Endothelial cell of umbilical vein (primary cell): ENCODE measurements at regions not wholly inside any gene's neighbourhood (a gene's known extent, or its start where the extent isn't known, plus 50 kb on each side); places are given as distances from the start of the nearest gene placed in this dataset.

ENCODE experiments used
- BruUV-seq: library from RNA; stranded (reverse); fragments of 400-500 nt; replicated peaks from 2 replicates; lab custom pipeline; 2021; lab: Mats Ljungman, UMichigan
- CTCF ChIA-PET: fragments of 300-600, 350-600 bp; sonication (Branson Sonifier 250); formaldehyde crosslinking; loops from one replicate; lab custom pipeline; 2021; ENCODE audit warnings: antibody characterized with exemption, inconsistent platforms; lab: Charles Lee
- POLR2A ChIA-PET: fragments of 300-600, 350-600 bp; sonication (Branson Sonifier 250); formaldehyde crosslinking; loops from one replicate; lab custom pipeline; 2021; ENCODE audit warnings: antibody characterized with exemption, inconsistent platforms; lab: Charles Lee
- DNase-seq: peaks from one replicate; pipeline ENCODE4 v3.0.0-alpha.2; 2011; ENCODE audit warnings: low read depth, low spot score
- FAIRE-seq: peaks from 2 replicates; lab custom pipeline; 2011; peaks lifted over from hg19 to GRCh38; lab: Jason Lieb, UNC
- H2AFZ ChIP-seq: 2 replicates; pipeline ENCODE4 v1.6.0; 2012; ENCODE audit warnings: low read depth, low read length, control low read depth, inconsistent platforms
- H3K27ac ChIP-seq: 2 replicates; pipeline ENCODE4 v1.5.1; 2011; ENCODE audit warnings: low read depth, mild to moderate bottlenecking, control low read depth, low read length, moderate library complexity; ENCODE audit not compliant: insufficient read depth
- H3K27me3 ChIP-seq, 2 experiments: 2 replicates each; pipeline versions ENCODE4 v1.6.0 to v1.6.1; 2011; ENCODE audit warnings: low read length in 2 of 2, mixed read lengths in 1 of 2; ENCODE audit not compliant: control insufficient read depth in 2 of 2, insufficient read depth in 2 of 2
- H3K36me3 ChIP-seq, 2 experiments: 2 replicates in 1 of 2; 3 replicates in 1 of 2; pipeline ENCODE4 v1.5.1; 2011; ENCODE audit warnings: low read length in 2 of 2, mild to moderate bottlenecking in 1 of 2, moderate library complexity in 1 of 2; ENCODE audit not compliant: control insufficient read depth in 2 of 2, insufficient read depth in 2 of 2; ENCODE audit errors: extremely low read depth in 1 of 2
- H3K4me1 ChIP-seq: 3 replicates; pipeline ENCODE4 v1.5.1; 2011; ENCODE audit warnings: mild to moderate bottlenecking, low read length; ENCODE audit not compliant: control insufficient read depth, insufficient read depth; ENCODE audit errors: extremely low read depth
- H3K4me2 ChIP-seq: 2 replicates; pipeline ENCODE4 v1.6.1; 2011; ENCODE audit warnings: low read length, control low read depth, mixed read lengths; ENCODE audit not compliant: insufficient read depth
- H3K4me3 ChIP-seq, 3 experiments: fragments of 200-600 bp in 1 of 3; sonication (generic), shearing (Covaris generic) in 1 of 3; replicated peaks in 1 of 3; 2 replicates each; pipeline ENCODE4 v1.5.1; 2011 to 2016; ENCODE audit warnings: control low read depth in 3 of 3, low read length in 3 of 3, mild to moderate bottlenecking in 2 of 3, inconsistent platforms in 1 of 3, low read depth in 1 of 3, moderate library complexity in 1 of 3; ENCODE audit not compliant: insufficient read depth in 1 of 3
- H3K79me2 ChIP-seq: 2 replicates; pipeline ENCODE4 v1.6.0; 2012; ENCODE audit warnings: low read length, inconsistent platforms; ENCODE audit not compliant: control insufficient read depth, insufficient read depth
- H3K9ac ChIP-seq: replicated peaks from 2 replicates; pipeline ENCODE3; 2011; ENCODE audit warnings: low read length, control low read depth; ENCODE audit not compliant: insufficient read depth; ENCODE audit errors: extremely low read depth
- H3K9me1 ChIP-seq: replicated peaks from 3 replicates; pipeline ENCODE4 v1.6.0; 2011; ENCODE audit warnings: mild to moderate bottlenecking, low read length; ENCODE audit not compliant: control insufficient read depth, insufficient read depth; ENCODE audit errors: extremely low read depth
- H3K9me3 ChIP-seq: replicated peaks from 2 replicates; pipeline ENCODE4 v1.5.1; 2012; ENCODE audit warnings: low read length, inconsistent platforms; ENCODE audit not compliant: control insufficient read depth, insufficient read depth
- H4K20me1 ChIP-seq: replicated peaks from 2 replicates; pipeline ENCODE3; 2011; ENCODE audit warnings: mild to moderate bottlenecking, low read length; ENCODE audit not compliant: control insufficient read depth, insufficient read depth; ENCODE audit errors: extremely low read depth
- CTCF ChIP-seq, 2 donors: IDR thresholded peaks; 1 replicate in 1 of 2; 2 replicates in 1 of 2; pipeline ENCODE4 v1.5.1; 2011; ENCODE audit warnings: low read length in 2 of 2, mild to moderate bottlenecking in 2 of 2, moderate library complexity in 2 of 2, control low read depth in 1 of 2, inconsistent platforms in 1 of 2, low read depth in 1 of 2; ENCODE audit not compliant: insufficient read depth in 1 of 2; ENCODE audit errors: extremely low read depth in 1 of 2
- EZH2 ChIP-seq: IDR thresholded peaks from 2 replicates; pipeline ENCODE4 v1.6.1; 2012; ENCODE audit warnings: borderline replicate concordance, low read depth, mild to moderate bottlenecking, moderate library complexity, low read length, inconsistent platforms; ENCODE audit not compliant: severe bottlenecking
- FOS ChIP-seq: IDR thresholded peaks from 2 replicates; pipeline ENCODE4 v1.6.1; 2011; ENCODE audit warnings: mild to moderate bottlenecking, low read length, moderate library complexity, borderline replicate concordance; ENCODE audit not compliant: insufficient read depth
- GATA2 ChIP-seq: IDR thresholded peaks from 2 replicates; pipeline ENCODE4 v1.7.0; 2011; ENCODE audit warnings: low read depth, mild to moderate bottlenecking, moderate library complexity, mixed read lengths, low read length; ENCODE audit not compliant: insufficient read length, insufficient read depth
- JUN ChIP-seq: IDR thresholded peaks from 2 replicates; pipeline ENCODE4 v1.6.1; 2011; ENCODE audit warnings: borderline replicate concordance, low read depth; ENCODE audit not compliant: insufficient read length, insufficient read depth
- MAX ChIP-seq: IDR thresholded peaks from 2 replicates; pipeline ENCODE4 v1.6.1; 2011; ENCODE audit not compliant: insufficient read depth, insufficient read length
- MYC ChIP-seq: IDR thresholded peaks from one replicate; pipeline ENCODE4 v1.6.1; 2011; ENCODE audit warnings: mild to moderate bottlenecking, low read depth, low read length
- POLR2A ChIP-seq: IDR thresholded peaks from 2 replicates; pipeline ENCODE4 v1.6.1; 2012; ENCODE audit warnings: low read depth, mild to moderate bottlenecking, control low read depth, low read length
- POLR2AphosphoS5 ChIP-seq: IDR thresholded peaks from 2 replicates; pipeline ENCODE4 v1.6.1; 2012; ENCODE audit warnings: low read depth, mild to moderate bottlenecking, control low read depth, low read length, moderate library complexity; ENCODE audit not compliant: insufficient read depth
- dilution Hi-C: fragments of 300-500 bp; cut with MboI; formaldehyde crosslinking; loops from one replicate; pipeline ENCODE4 v1.15.0; 2019; ENCODE audit warnings: low sequenced_read_pairs; ENCODE audit not compliant: extremely low pct_ligation_motif_present
- intact Hi-C: fragments of 100-400 bp; cut with micrococcal nuclease; formaldehyde crosslinking; loops from one replicate; pipeline ENCODE4 v1.10.0; 2022

- intact Hi-C loops (no loop called here), dilution Hi-C loops (no loop called here)
- no TSS peak for BruUV-seq
- TF ChIP-seq POLR2AphosphoS5 = no peak
- TF ChIP-seq EZH2 = no peak
- no peak for TF ChIP-seq CTCF (IDR thresholded peaks at IDR 0.05; ENCODE audit: extremely low read depth in 1 of 2, insufficient read depth in 1 of 2, low read depth in 1 of 2, low read length in 2 of 2)
- no peak for TF ChIP-seq JUN
- TF ChIP-seq FOS = no peak
- TF ChIP-seq POLR2A = no peak
- TF ChIP-seq MYC = no peak
- TF ChIP-seq GATA2 = no peak
- TF ChIP-seq MAX = no peak
- Histone ChIP-seq H3K9me3 (no peaks in the 10 kb centered on the region), H3K27ac (no peak overlapping the region), H3K27me3 (no peaks in the 10 kb centered on the region), H2AFZ (no peak overlapping the region), H3K9me1 (no peaks in the 10 kb centered on the region), H3K9ac (no peak overlapping the region), H3K79me2 (no peaks in the 10 kb centered on the region), H3K4me3 (no peak overlapping the region), H4K20me1 (no peaks in the 10 kb centered on the region), H3K36me3 (no peaks in the 10 kb centered on the region), H3K4me2 (no peak overlapping the region), H3K4me1 (no peaks in the 10 kb centered on the region)
- POLR2A ChIA-PET = no interaction called here
- no peak for DNase-seq
- no peak for FAIRE-seq
- CTCF ChIA-PET = interaction anchor here (0.9 kb wide), 1 partner anchor 14 kb away, joined by 3 read pairs; no protein-coding TSS in a partner anchor
These were observed 84.1 kb downstream of the ATP23 start for GRCh38 chr12:58025431-58025830.
